ENCODE measurements at regions not wholly inside any gene's neighbourhood (a gene's known extent, or its start where the extent isn't known, plus 50 kb on each side); places are given as distances from the start of the nearest gene placed in this dataset.

GRCh38 chr11:95434009-95434408 lies 203.0 kb upstream of the SESN3 start:
- H3K9ac ChIP-seq (ENCODE audit: insufficient read depth, low read length): no peak overlapping the region
- H3K36me3 ChIP-seq (ENCODE audit: control insufficient read depth, insufficient read depth, low read length): no peaks in the 10 kb centered on the region
- no peaks in the 10 kb centered on the region for H3K79me2 ChIP-seq (ENCODE audit: control insufficient read depth, insufficient read depth, low read length)
- H3K27ac ChIP-seq (ENCODE audit: insufficient read depth, low read length): no peak overlapping the region
- no peaks in the 10 kb centered on the region for H3K9me3 ChIP-seq (ENCODE audit: control insufficient read depth, insufficient read depth, low read depth, low read length)
- no peaks in the 10 kb centered on the region for H4K20me1 ChIP-seq (ENCODE audit: control insufficient read depth, extremely low read depth, insufficient read depth, low read length)
- no peaks in the 10 kb centered on the region for H3K4me1 ChIP-seq (ENCODE audit: control insufficient read depth, extremely low read depth, insufficient read depth, low read length)
- TF ChIP-seq CTCF (conservative IDR thresholded peaks at IDR 0.05 in 1 of 2, IDR thresholded peaks at IDR 0.05 in 1 of 2; ENCODE audit: low read depth in 1 of 2, low read length in 2 of 2) (no peak), EZH2 (IDR thresholded peaks at IDR 0.05; ENCODE audit: low read length, missing control alignments) (no peak)
- no peak overlapping the region for H3K4me2 ChIP-seq (ENCODE audit: extremely low read depth, insufficient read depth, low read length)
- H2AFZ ChIP-seq (ENCODE audit: low read length): no peak overlapping the region
- no peak for DNase-seq (ENCODE audit: low read depth in 2 of 2)
- no peak overlapping the region for H3K4me3 ChIP-seq (replicated peaks in 1 of 4; ENCODE audit: control extremely low read depth in 1 of 4, insufficient read depth in 1 of 4, low read depth in 3 of 4, low read length in 4 of 4)
- H3K27me3 ChIP-seq (ENCODE audit: control insufficient read depth, insufficient read depth, low read length): no peaks in the 10 kb centered on the region

GRCh38 chr11:95432714-95433503 lies 201.9 kb upstream of the SESN3 start:
- no peaks in the 10 kb centered on the region for H4K20me1 ChIP-seq (ENCODE audit: control insufficient read depth, extremely low read depth, insufficient read depth, low read length)
- no peaks in the 10 kb centered on the region for H3K27me3 ChIP-seq (ENCODE audit: control insufficient read depth, insufficient read depth, low read length)
- TF ChIP-seq EZH2 (IDR thresholded peaks at IDR 0.05; ENCODE audit: low read length, missing control alignments): no peak
- TF ChIP-seq CTCF (conservative IDR thresholded peaks at IDR 0.05 in 1 of 2, IDR thresholded peaks at IDR 0.05 in 1 of 2; ENCODE audit: low read depth in 1 of 2, low read length in 2 of 2): no peak
- no peak overlapping the region for H2AFZ ChIP-seq (ENCODE audit: low read length)
- no peak overlapping the region for H3K27ac ChIP-seq (ENCODE audit: insufficient read depth, low read length)
- no peak overlapping the region for H3K4me3 ChIP-seq (replicated peaks in 1 of 4; ENCODE audit: control extremely low read depth in 1 of 4, insufficient read depth in 1 of 4, low read depth in 3 of 4, low read length in 4 of 4)
- no peaks in the 10 kb centered on the region for H3K79me2 ChIP-seq (ENCODE audit: control insufficient read depth, insufficient read depth, low read length)
- H3K9me3 ChIP-seq (ENCODE audit: control insufficient read depth, insufficient read depth, low read depth, low read length): no peaks in the 10 kb centered on the region
- H3K9ac ChIP-seq (ENCODE audit: insufficient read depth, low read length): no peak overlapping the region
- H3K36me3 ChIP-seq (ENCODE audit: control insufficient read depth, insufficient read depth, low read length): no peaks in the 10 kb centered on the region
- H3K4me1 ChIP-seq (ENCODE audit: control insufficient read depth, extremely low read depth, insufficient read depth, low read length): no peaks in the 10 kb centered on the region
- DNase-seq (ENCODE audit: low read depth in 2 of 2): no peak
- H3K4me2 ChIP-seq (ENCODE audit: extremely low read depth, insufficient read depth, low read length): no peak overlapping the region

DNA sequence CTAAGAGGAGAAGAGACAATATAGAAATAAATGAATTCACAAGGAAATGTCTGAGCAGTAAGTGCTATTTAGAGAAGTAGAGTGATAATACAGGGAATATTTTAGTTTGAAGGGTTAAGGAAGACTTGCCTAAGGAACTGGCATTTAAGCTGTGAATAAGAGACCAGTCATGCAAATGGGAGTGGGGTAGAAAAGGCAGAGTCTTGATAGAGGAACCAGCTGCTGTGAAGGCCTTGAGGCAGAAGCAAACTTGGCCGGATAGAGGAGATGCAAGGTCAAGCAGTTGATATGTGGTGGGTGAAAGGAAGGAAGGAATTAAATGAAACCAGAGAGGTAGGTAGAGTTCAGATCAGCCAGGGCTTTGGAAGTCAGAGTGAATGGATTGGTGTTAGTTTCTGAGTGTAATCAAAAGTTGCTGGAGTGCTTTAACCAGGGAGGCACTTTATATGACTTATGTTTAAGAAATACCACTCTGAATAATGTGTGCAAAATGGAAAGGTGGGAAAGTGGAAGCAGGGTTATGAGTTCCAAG lies 198.4 kb upstream of the SESN3 start:
- DNase-seq (ENCODE audit: low read depth in 2 of 2): no peak
- H3K27me3 ChIP-seq (ENCODE audit: control insufficient read depth, insufficient read depth, low read length): no peaks in the 10 kb centered on the region

More for the DNA sequence above, 198.4 kb upstream of the SESN3 start:
- no peak overlapping the region for H3K4me3 ChIP-seq (replicated peaks in 1 of 4; ENCODE audit: control extremely low read depth in 1 of 4, insufficient read depth in 1 of 4, low read depth in 3 of 4, low read length in 4 of 4)
- no peak overlapping the region for H3K9ac ChIP-seq (ENCODE audit: insufficient read depth, low read length)
- no peak overlapping the region for H3K27ac ChIP-seq (ENCODE audit: insufficient read depth, low read length)
- H2AFZ ChIP-seq (ENCODE audit: low read length): no peak overlapping the region
- no peaks in the 10 kb centered on the region for H3K79me2 ChIP-seq (ENCODE audit: control insufficient read depth, insufficient read depth, low read length)
- H3K36me3 ChIP-seq (ENCODE audit: control insufficient read depth, insufficient read depth, low read length): no peaks in the 10 kb centered on the region
- H3K9me3 ChIP-seq (ENCODE audit: control insufficient read depth, insufficient read depth, low read depth, low read length): no peaks in the 10 kb centered on the region
- TF ChIP-seq EZH2 (IDR thresholded peaks at IDR 0.05; ENCODE audit: low read length, missing control alignments) (no peak), CTCF (conservative IDR thresholded peaks at IDR 0.05 in 1 of 2, IDR thresholded peaks at IDR 0.05 in 1 of 2; ENCODE audit: low read depth in 1 of 2, low read length in 2 of 2) (no peak)
- no peaks in the 10 kb centered on the region for H4K20me1 ChIP-seq (ENCODE audit: control insufficient read depth, extremely low read depth, insufficient read depth, low read length)
- H3K4me2 ChIP-seq (ENCODE audit: extremely low read depth, insufficient read depth, low read length): no peak overlapping the region
- H3K4me1 ChIP-seq (ENCODE audit: control insufficient read depth, extremely low read depth, insufficient read depth, low read length): no peaks in the 10 kb centered on the region
